ENCODE measurements at regions not wholly inside any gene's neighbourhood (a gene's known extent, or its start where the extent isn't known, plus 50 kb on each side); places are given as distances from the start of the nearest gene placed in this dataset.

DNA sequence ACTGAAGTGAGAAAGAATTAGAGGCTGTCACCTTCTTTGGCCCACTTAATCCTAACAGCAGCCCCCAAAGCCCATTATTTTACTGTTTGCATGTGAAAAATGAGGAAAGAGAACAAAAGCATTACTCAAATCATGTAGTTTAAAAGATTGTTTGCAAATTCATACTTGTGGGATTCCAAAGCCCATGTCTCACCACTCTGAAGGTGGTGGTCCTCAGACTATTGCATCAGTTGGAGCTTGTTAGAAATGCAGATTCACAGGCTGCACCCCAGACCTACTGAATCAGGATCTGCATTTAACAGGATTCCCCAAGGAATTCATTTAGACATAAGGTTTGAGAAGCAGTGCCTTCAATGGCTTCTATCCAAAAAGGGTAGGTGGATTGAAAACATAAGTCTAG, 93.7 kb upstream of the PDE1C start:
- Histone ChIP-seq H3K27ac (no peak overlapping the region), H3K27me3 (no peaks in the 10 kb centered on the region), H3K4me1 (peaks cover 14% of the 10 kb centered on the region), H3K9me3 (no peaks in the 10 kb centered on the region), H3K36me3 (no peaks in the 10 kb centered on the region), H3K4me3 (no peak overlapping the region)
- no peak for DNase-seq (ENCODE audit: low spot score in 2 of 2)
- TF ChIP-seq POLR2A (IDR thresholded peaks at IDR 0.05) (no peak), EP300 (IDR thresholded peaks at IDR 0.05) (no peak), CTCF (IDR thresholded peaks at IDR 0.05) (no peak), POLR2AphosphoS5 (IDR thresholded peaks at IDR 0.05) (no peak)

GRCh38 chr7:32163141-32163806, 93.1 kb upstream of the PDE1C start:
- Histone ChIP-seq H3K9me3 (no peaks in the 10 kb centered on the region), H3K4me3 (no peak overlapping the region), H3K4me1 (peaks cover 14% of the 10 kb centered on the region), H3K27ac (no peak overlapping the region), H3K27me3 (no peaks in the 10 kb centered on the region), H3K36me3 (no peaks in the 10 kb centered on the region)
- no peak for TF ChIP-seq CTCF (IDR thresholded peaks at IDR 0.05)
- TF ChIP-seq POLR2A (IDR thresholded peaks at IDR 0.05) = no peak
- no peak for TF ChIP-seq EP300 (IDR thresholded peaks at IDR 0.05)
- TF ChIP-seq POLR2AphosphoS5 (IDR thresholded peaks at IDR 0.05) = no peak
- no peak for DNase-seq (ENCODE audit: low spot score in 2 of 2)
- WGBS = 28% methylated on average over 7 of the region's 7 CpGs

- TF ChIP-seq POLR2AphosphoS5 (IDR thresholded peaks at IDR 0.05) = no peak
- Histone ChIP-seq H3K4me1 (peaks cover 14% of the 10 kb centered on the region), H3K4me3 (no peak overlapping the region), H3K36me3 (no peaks in the 10 kb centered on the region), H3K27me3 (no peaks in the 10 kb centered on the region), H3K9me3 (no peaks in the 10 kb centered on the region), H3K27ac (no peak overlapping the region)
- 74% methylated on average over 2 of the region's 2 CpGs for WGBS
- no peak for DNase-seq (ENCODE audit: low spot score in 2 of 2)
These were observed 91.5 kb upstream of the PDE1C start for GRCh38 chr7:32161708-32162107.

GRCh38 chr7:32158751-32159745, 88.8 kb upstream of the PDE1C start:
- no peak overlapping the region for H3K4me3 ChIP-seq
- H3K9me3 ChIP-seq = no peaks in the 10 kb centered on the region
- H3K4me1 ChIP-seq = peaks cover 14% of the 10 kb centered on the region
- no peak for DNase-seq (ENCODE audit: low spot score in 2 of 2)
- H3K27me3 ChIP-seq = no peaks in the 10 kb centered on the region
- H3K27ac ChIP-seq = no peak overlapping the region
- TF ChIP-seq EP300 (IDR thresholded peaks at IDR 0.05) = no peak
- TF ChIP-seq CTCF (IDR thresholded peaks at IDR 0.05) = no peak
- TF ChIP-seq POLR2A (IDR thresholded peaks at IDR 0.05) = no peak
- 83% methylated on average over 4 of the region's 4 CpGs for WGBS
- no peaks in the 10 kb centered on the region for H3K36me3 ChIP-seq

DNA sequence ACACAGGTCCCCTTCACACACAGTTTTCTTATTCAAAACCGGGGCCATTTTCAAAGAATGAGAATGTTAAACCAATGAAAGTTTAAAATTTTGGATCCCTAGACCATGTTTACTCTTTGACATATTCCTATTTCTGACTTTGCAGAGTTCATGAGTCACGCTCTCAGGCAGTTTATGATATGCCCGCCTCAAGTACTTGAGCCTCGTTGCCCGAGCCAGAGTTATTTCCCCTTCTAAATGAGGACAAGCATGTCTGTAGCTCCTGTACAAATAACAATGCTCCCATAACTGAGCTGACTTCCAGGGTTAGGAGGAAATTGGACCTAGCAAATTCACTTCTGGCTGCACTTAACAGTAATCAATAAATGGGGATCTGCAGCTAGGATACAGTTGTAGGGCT, 87.9 kb upstream of the PDE1C start:
- Histone ChIP-seq H3K9me3 (no peaks in the 10 kb centered on the region), H3K36me3 (no peaks in the 10 kb centered on the region), H3K27ac (no peak overlapping the region), H3K4me1 (peaks cover 8% of the 10 kb centered on the region), H3K4me3 (no peak overlapping the region), H3K27me3 (no peaks in the 10 kb centered on the region)
- DNase-seq (ENCODE audit: low spot score in 2 of 2) = no peak
- TF ChIP-seq EP300 (IDR thresholded peaks at IDR 0.05) = no peak
- no peak for TF ChIP-seq POLR2A (IDR thresholded peaks at IDR 0.05)
- no peak for TF ChIP-seq CTCF (IDR thresholded peaks at IDR 0.05)
- TF ChIP-seq POLR2AphosphoS5 (IDR thresholded peaks at IDR 0.05) = no peak
- WGBS = 81% methylated on average over 5 of the region's 5 CpGs

All from suprapubic skin (tissue), 4 donors.